Muscle layer of colon (tissue), 2 donors: ENCODE measurements at regions not wholly inside any gene's neighbourhood (a gene's known extent, or its start where the extent isn't known, plus 50 kb on each side); places are given as distances from the start of the nearest gene placed in this dataset.
"Not testable (repeated sequence)": the region's sequence is repeated elsewhere in the genome, so short reads cannot be mapped to it uniquely, and the experiment has no call there.

Experiments used
- H3K27ac ChIP-seq: one replicate; pipeline ENCODE4 v1.7.0; 2013; ENCODE audit warnings: low read depth, mild to moderate bottlenecking, low read length, moderate library complexity
- H3K27me3 ChIP-seq, 2 donors: one replicate each; pipeline ENCODE4 v1.7.0; 2013; ENCODE audit warnings: low read length in 2 of 2, mild to moderate bottlenecking in 2 of 2; ENCODE audit not compliant: insufficient read depth in 2 of 2, control insufficient read depth in 1 of 2
- H3K36me3 ChIP-seq: one replicate; pipeline ENCODE4 v1.7.0; 2013; ENCODE audit warnings: mild to moderate bottlenecking, low read length; ENCODE audit not compliant: insufficient read depth
- H3K4me1 ChIP-seq: one replicate; pipeline ENCODE4 v1.7.0; 2013; ENCODE audit warnings: mild to moderate bottlenecking, low read length; ENCODE audit not compliant: insufficient read depth
- H3K4me3 ChIP-seq, 2 donors: one replicate each; pipeline ENCODE4 v1.7.0; 2013; ENCODE audit warnings: low read length in 2 of 2, low read depth in 1 of 2, mild to moderate bottlenecking in 1 of 2, moderate library complexity in 1 of 2
- H3K9ac ChIP-seq: one replicate; pipeline ENCODE4 v1.7.0; 2013; ENCODE audit warnings: low read length
- H3K9me3 ChIP-seq: one replicate; pipeline ENCODE4 v1.7.0; 2013; ENCODE audit warnings: mild to moderate bottlenecking, low read length
- donor health status: abdominal sarcoma.
- donor health status: Adenocarcinoma of cecum.

DNA sequence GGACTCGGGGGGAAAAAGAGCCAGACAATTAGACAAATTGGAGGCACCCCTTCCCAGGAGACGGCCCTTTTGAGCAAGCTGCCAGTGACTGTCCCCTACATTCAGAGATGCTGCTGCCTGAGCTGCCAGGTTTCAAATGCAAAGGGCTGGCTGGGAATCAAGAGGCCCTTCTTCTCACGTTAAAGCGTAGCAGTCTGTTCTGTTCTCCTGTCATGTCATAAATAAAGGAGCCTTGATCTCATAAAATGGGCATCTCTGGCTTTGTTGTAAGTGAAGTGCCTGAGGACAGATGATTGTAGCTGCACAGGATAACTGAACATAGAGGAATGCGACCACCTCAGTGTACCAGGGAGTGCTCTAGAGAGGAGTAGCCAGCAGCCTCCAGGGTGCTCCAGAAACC, 917.9 kb downstream of the GRID1 start:
- H3K4me3 ChIP-seq, result no peak overlapping the region
- H3K27me3 ChIP-seq, result no peaks in the 10 kb centered on the region
- no peaks in the 10 kb centered on the region for H3K9me3 ChIP-seq
- H3K9ac ChIP-seq, result no peak overlapping the region
- no peaks in the 10 kb centered on the region for H3K36me3 ChIP-seq
- H3K27ac ChIP-seq, result no peak overlapping the region
- no peaks in the 10 kb centered on the region for H3K4me1 ChIP-seq

DNA sequence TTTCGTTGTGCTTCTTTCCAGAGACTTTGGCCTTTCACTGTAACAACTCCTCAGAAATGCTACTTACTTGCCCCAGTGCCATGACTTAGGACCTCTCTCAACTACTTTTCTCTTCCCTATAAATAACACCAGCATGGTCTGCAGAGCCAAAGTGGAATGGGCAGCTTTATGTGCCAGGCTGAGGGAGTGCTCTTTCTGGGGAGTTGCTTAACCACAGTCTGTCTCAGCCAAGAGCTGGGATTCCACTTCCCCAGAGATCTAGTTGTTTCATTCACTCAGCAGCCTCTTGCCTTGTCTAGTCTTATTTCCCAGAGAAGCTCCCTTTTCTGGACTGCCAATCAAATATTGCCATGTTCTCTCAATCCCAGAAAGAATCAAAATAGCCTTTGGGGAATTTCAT, 912.2 kb downstream of the GRID1 start:
- Histone ChIP-seq H3K27ac (no peak overlapping the region), H3K9ac (no peak overlapping the region), H3K4me1 (no peaks in the 10 kb centered on the region), H3K27me3 (no peaks in the 10 kb centered on the region), H3K36me3 (no peaks in the 10 kb centered on the region), H3K4me3 (no peak overlapping the region), H3K9me3 (no peaks in the 10 kb centered on the region)

DNA sequence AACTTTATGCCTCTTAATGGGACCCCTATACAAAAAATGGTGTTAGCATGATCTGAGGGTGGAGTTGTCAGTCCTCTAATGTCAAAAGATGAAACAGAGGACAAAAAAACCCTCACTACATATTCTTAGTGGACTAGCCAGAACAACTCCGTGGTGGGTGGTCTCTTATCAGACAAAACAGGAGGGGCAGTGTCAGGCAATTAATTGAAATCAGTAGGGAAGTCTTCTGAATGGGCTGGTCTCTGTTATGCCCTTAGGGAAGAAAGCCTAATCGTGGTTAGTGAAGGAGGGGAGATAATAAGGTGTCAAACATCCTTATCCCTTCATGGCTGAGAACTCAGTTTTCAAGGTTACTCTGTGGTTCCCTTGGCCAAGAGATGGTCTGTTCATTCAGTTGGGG, 909.4 kb downstream of the GRID1 start:
- no peak overlapping the region for H3K9ac ChIP-seq
- H3K27ac ChIP-seq, result no peak overlapping the region
- no peaks in the 10 kb centered on the region for H3K27me3 ChIP-seq
- no peaks in the 10 kb centered on the region for H3K4me1 ChIP-seq
- no peak overlapping the region for H3K4me3 ChIP-seq
- no peaks in the 10 kb centered on the region for H3K36me3 ChIP-seq
- H3K9me3 ChIP-seq, result no peaks in the 10 kb centered on the region

DNA sequence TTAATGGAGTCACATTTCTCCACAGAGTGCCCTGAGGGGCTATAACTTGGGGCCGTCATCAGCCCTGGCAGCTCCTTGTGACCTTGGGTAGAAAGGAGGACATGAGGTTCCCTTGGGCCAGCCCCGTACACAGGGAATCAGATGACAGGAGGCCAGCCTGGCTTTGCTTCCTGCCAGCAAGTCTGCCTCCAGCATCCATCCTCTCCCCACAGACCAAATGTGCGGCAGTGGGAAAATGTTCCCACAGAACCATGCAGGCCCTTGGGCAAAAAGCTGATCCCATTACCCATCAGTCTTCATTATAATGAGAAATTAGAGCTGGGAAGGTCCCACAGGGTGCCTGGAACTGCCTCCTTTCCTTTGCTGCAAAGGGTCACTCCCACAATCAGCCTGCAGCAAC, 908.3 kb downstream of the GRID1 start:
- H3K36me3 ChIP-seq, result no peaks in the 10 kb centered on the region
- H3K9ac ChIP-seq, result no peak overlapping the region
- no peaks in the 10 kb centered on the region for H3K9me3 ChIP-seq
- no peaks in the 10 kb centered on the region for H3K27me3 ChIP-seq
- H3K4me1 ChIP-seq, result no peaks in the 10 kb centered on the region
- no peak overlapping the region for H3K4me3 ChIP-seq
- no peak overlapping the region for H3K27ac ChIP-seq

DNA sequence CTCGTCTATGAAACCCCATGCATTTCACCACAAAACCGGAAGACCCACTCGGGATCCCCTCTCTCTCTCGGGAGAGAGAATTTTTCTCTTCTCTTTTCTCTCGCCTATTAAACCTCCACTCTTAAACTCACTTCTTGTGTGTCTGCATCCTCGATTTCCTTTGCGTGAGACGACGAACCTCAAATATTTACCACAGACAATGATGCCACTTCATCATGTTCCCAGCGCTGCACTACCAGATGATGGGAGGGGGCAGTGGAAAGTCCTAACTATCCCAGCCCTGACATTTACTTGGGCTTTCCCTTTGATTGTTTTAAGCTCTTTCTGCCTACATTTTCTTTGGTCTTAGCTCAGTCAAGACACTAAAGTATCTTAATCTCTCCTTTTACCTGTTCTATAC, 906.7 kb downstream of the GRID1 start:
- Histone ChIP-seq H3K4me1 (no peaks in the 10 kb centered on the region), H3K9ac (no peak overlapping the region), H3K4me3 (no peak overlapping the region), H3K27ac (no peak overlapping the region), H3K36me3 (no peaks in the 10 kb centered on the region), H3K27me3 (no peaks in the 10 kb centered on the region), H3K9me3 (no peaks in the 10 kb centered on the region)

DNA sequence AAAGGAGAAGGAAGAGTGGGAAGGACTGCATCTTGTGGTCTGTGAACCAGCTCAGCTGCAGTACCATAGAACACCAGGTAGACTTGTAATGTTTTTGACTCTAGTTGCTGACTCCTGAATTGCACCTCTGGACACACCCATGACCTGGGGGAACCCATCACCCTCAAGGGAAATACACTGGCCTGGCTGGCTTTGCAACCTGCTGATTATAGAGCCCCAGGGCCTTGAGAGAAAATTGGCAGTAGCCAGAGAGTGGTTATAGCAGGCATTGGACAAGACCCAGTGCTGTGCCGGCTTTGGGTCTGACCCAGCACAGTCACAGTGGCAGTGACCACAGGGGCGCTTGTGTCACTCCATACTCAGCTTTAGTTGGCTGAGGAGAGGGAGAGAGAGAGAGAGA, 902.3 kb downstream of the GRID1 start:
- Histone ChIP-seq H3K27me3 (no peaks in the 10 kb centered on the region), H3K9ac (no peak overlapping the region), H3K36me3 (no peaks in the 10 kb centered on the region), H3K4me1 (no peaks in the 10 kb centered on the region), H3K4me3 (no peak overlapping the region), H3K9me3 (no peaks in the 10 kb centered on the region), H3K27ac (no peak overlapping the region)

DNA sequence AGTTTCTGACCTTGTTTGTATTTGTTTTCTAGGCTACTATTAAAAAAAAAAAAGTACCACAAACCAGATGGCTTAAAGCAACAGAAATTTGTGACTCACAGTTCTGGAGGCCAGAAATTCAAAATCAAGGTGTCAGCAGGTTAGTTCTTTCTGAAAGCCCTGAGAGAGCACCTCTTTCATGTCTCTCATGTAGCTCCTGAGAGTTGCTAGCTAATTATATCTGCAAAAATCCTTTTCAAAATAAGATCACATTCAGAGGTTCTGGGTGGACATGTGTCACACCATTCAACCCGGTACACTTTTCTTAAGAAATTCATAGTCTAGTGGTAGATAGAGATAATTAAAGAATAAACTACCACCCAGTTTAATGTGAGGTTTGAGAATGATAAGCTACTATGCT, 888.6 kb downstream of the GRID1 start:
- H3K9ac ChIP-seq, result no peak overlapping the region
- no peak overlapping the region for H3K27ac ChIP-seq
- no peaks in the 10 kb centered on the region for H3K36me3 ChIP-seq
- H3K27me3 ChIP-seq, result no peaks in the 10 kb centered on the region
- no peaks in the 10 kb centered on the region for H3K9me3 ChIP-seq
- H3K4me1 ChIP-seq, result no peaks in the 10 kb centered on the region
- H3K4me3 ChIP-seq, result no peak overlapping the region

DNA sequence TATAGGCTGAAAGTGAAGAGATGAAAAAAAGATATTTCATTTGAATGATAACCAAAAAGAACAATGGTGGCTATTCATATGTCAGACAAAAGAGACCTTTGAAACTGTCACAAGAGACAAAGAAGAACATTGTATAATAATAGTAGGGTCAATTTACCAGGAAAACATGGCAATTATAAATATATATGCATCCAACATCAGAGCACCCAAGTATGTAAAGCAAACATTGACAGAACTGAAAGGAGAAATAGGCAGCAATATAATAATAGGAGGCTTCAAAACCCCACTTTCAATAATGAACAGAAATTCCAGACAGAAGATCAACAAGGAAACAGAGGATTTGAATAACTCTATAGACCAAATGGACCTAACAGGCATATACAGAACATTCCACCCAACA, 876.2 kb downstream of the GRID1 start:
- no peaks in the 10 kb centered on the region for H3K9me3 ChIP-seq
- H3K27me3 ChIP-seq, result no peaks in the 10 kb centered on the region
- H3K4me1 ChIP-seq, result no peaks in the 10 kb centered on the region
- H3K36me3 ChIP-seq, result no peaks in the 10 kb centered on the region
- no peak overlapping the region for H3K9ac ChIP-seq
- no peak overlapping the region for H3K4me3 ChIP-seq
- no peak overlapping the region for H3K27ac ChIP-seq

DNA sequence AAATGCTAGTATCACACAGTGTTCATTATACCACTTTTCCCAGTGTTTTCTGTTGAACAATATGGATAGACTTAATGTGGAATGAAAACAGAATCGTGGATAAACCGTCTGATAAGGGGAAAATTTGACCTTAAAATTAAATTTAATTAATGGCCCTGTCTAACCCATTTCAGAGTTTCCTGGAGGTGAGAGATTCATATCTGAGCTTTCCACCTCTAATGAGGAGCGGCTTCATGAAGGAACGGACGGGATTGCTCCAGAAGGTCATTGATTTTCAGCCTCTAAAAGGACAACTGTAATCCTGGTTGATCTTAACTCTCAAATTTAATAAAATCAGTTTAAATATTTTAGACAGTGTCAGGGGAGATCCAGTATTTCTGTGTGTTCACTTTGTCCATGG, 874.9 kb downstream of the GRID1 start:
- Histone ChIP-seq H3K4me3 (no peak overlapping the region), H3K9ac (no peak overlapping the region), H3K4me1 (no peaks in the 10 kb centered on the region), H3K9me3 (no peaks in the 10 kb centered on the region), H3K27me3 (no peaks in the 10 kb centered on the region), H3K36me3 (no peaks in the 10 kb centered on the region), H3K27ac (no peak overlapping the region)

DNA sequence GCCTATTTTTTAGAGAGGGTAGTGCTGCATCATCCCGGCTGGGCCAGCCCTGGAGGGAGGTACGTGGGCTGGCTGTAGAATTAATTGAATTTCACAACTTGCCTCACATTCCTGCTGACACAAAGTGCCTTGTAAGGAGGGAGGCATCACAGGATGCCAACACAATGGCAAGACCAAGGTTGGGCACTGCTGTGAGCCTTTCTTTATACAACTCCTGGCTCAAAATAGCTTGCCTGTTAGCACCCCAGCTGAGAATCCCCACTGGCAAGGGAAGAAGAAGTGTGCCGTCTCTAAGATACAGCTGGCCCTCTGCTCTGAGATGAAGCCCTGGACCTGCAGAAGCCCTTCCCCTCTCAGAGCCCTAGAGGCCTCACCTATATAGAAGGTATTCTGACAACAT, 873.9 kb downstream of the GRID1 start:
- H3K4me3 ChIP-seq, result no peak overlapping the region

DNA sequence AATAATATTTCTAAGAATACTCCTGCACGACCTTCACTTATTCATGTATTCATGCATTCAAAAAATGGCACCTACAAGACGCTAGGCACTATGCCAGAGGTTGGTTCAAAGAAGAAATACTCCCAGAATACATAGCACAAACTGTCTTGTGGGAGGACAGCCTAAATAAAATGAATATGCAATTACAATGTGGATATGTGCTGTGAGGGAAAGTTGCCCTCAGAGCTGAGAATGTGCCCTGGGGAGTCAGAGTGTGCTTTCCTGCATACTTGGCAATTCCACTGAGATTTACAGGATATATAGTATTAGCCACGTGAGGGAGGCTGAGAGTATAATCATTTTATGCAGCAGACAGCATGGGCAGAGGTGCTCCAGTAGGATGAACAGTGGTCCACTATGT, 872.9 kb downstream of the GRID1 start:
- no peak overlapping the region for H3K9ac ChIP-seq
- no peaks in the 10 kb centered on the region for H3K9me3 ChIP-seq
- no peaks in the 10 kb centered on the region for H3K4me1 ChIP-seq
- H3K27ac ChIP-seq, result no peak overlapping the region
- no peak overlapping the region for H3K4me3 ChIP-seq
- H3K36me3 ChIP-seq, result no peaks in the 10 kb centered on the region
- H3K27me3 ChIP-seq, result no peaks in the 10 kb centered on the region

More for the DNA sequence above, 873.9 kb downstream of the GRID1 start:
- H3K9ac ChIP-seq, result no peak overlapping the region
- no peaks in the 10 kb centered on the region for H3K9me3 ChIP-seq
- H3K27ac ChIP-seq, result no peak overlapping the region
- H3K27me3 ChIP-seq, result no peaks in the 10 kb centered on the region
- no peaks in the 10 kb centered on the region for H3K4me1 ChIP-seq
- no peaks in the 10 kb centered on the region for H3K36me3 ChIP-seq

DNA sequence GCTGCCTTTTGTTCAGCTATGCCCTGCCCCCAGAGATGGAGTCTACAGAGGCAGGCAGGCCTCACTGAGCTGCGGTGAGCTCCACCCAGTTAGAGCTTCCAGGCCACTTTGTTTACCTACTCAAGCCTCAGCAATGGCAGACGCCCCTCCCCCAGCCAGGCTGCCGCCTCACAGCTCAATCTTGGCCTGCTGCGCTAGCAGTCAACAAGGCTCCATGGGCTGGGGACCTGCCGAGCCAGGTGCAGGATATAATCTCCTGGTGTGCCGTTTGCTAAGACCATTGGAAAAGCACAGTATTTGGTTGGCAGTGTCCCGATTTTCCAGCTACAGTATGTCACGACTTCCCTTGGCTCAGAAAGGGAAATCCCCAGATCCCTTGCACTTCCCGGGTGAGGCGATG, 862.0 kb downstream of the GRID1 start:
- not testable (repeated sequence) for H3K27me3 ChIP-seq, H3K27ac ChIP-seq, H3K9ac ChIP-seq, H3K36me3 ChIP-seq, H3K4me3 ChIP-seq, H3K4me1 ChIP-seq, H3K9me3 ChIP-seq
